ELF-1 (cell line): ENCODE measurements at regions not wholly inside any gene's neighbourhood (a gene's known extent, or its start where the extent isn't known, plus 50 kb on each side); places are given as distances from the start of the nearest gene placed in this dataset.

ENCODE experiments used
- DNase-seq: peaks from one replicate; pipeline ENCODE4 v3.0.0-alpha.2; 2016; ENCODE audit warnings: low read depth, low spot score

GRCh38 chr15:60093273-60094067 is 89.4 kb downstream of the FOXB1 start:
- no peak for DNase-seq

DNA sequence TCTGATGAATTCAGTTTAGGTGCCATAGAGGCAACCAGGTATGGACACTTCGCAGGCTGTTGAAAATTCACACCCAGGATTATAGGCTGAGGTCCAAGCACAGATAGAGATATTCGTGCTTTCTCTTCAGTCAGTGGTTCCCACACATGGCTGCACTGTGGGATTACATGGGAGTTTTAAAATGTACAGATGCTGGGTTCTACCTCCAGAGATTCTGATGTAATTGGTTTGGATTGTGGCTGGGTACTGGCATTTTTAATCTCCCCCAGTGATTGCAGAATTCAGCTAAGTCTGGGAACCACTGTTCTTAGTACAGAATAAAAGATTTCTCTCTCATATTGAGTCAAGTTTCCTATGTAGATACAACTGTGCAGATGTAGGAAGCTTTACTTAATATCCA is 91.6 kb downstream of the FOXB1 start:
- no peak for DNase-seq

DNA sequence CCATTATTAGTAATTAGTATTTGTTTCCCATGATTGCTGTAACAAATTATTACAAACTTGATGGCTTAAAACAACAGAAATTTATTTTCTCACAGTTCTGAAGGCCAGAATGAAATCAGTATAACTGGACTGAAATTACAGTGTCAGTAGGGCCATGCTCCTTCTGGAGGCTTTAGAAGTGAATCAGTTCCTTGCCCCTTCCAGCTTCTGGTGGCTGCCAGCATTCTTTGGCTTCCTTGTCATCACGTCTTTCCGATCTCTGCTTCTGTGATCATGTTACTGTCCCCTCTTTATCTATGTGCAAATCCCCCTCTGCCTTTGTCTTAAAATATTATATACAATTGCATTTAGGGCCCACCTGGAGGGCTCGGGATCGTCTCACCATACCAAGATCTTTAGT is 92.0 kb downstream of the FOXB1 start:
- no peak for DNase-seq

DNA sequence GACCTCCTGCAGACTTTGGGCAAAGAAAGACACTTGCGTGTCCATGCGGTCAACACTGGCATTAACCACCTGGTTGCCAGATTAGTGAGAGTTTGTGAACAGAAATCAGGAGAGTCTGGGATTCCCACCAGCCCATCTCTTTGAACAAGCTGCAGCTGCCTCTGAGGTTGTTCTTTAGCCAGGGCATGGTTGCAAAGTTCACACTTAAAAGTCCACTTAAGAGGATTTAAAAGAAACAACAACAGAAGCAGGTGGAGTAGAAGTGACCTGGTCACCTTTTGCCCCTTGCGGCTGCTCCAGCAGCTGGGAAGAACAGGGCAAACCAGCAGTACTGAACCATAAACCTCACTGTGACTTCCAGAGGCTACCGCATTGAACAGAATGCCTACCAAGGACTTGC is 97.3 kb downstream of the FOXB1 start:
- DNase-seq: peak; percentile 41

GRCh38 chr15:60102748-60103147 is 98.6 kb downstream of the FOXB1 start:
- DNase-seq: no peak

DNA sequence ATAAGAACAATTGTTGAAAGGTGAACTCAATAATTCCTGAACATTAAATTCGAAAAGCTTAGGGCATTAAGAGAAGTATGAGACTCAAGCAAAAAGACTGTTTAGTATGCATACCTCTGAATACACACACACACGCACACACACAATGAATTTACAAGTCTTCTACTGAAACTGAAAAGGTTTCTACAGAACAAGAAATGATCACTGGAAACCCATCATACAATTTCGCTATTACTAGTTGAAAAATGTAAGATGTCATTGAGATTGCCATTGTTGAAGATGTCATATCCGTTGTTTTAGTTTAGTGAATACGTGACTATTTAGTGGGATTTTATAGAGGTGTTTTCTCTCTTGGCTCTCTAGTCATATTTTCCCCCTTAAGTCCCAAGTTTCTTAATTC is 106.8 kb downstream of the FOXB1 start:
- no peak for DNase-seq

GRCh38 chr15:60115579-60116380 is 111.7 kb downstream of the FOXB1 start:
- DNase-seq: no peak

DNA sequence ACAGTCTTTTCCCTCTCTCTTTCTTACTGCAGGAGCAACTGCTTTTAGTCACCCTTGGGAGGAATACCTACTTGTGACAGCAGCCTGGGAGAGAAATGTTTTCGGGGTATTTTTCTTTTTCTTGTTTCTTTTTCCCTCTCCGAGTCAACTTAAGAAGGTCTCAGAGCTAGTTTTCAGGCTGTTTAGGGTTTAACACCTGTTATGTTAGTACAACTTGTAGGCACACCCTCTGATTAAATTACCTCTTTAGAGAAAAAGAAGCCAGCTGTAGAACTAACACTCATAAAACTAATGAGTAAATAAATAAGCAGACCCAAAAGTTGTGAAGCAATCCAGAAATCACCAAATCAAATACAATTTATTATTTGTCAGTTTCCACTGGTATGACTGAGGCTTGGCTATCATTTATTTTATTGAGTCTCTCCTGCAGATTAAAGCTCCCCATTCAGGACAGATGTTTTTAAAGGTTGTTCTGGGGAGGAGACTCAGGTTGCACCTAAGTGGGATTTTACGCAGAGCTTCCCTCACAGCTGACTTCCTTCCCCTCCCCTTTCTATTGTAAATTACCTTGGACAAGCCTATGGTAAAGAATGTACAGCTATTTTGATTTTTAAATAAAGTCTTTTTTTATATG is 112.5 kb downstream of the FOXB1 start:
- DNase-seq: no peak

- DNase-seq: peak; percentile 80
These were observed 114.0 kb downstream of the FOXB1 start for GRCh38 chr15:60118146-60118545.

DNA sequence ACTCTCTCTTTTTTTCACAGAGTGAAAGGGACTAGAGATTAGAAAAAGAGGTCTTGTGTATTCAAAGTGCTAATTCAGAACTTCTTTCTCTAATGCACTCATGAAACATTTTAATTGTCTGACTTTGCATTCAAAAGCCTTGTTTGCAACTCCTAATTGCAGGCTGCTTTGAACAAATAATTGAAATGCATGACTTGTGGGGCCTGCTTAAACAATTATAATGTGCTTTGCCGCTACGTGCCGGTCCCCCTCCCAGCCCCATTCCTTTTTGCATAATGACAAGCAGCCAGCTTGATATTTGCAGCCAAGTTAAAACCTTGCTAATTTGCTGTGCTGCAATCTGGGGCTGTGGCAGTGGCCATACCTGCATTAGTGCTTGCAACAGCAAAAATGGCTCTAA is 114.5 kb downstream of the FOXB1 start:
- DNase-seq: no peak

DNA sequence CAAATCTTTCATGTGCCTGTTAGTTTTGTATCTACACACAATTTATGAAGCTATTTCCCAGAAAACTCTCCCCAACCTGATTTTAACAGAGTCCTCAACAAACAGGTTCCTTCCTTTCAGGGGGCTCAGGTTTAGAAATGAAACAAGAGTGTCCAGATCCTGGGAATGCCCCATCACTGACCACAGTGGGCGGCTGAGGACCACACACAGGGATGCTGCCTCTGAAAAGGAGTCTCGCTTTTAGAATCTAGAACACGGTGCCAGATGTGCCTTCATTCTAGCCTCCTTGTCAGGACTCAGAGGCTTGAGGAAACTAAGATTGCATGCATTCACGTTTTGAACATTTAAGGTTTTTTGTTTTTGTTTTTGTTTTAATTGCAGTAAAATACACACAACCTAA is 115.0 kb downstream of the FOXB1 start:
- DNase-seq: no peak

DNA sequence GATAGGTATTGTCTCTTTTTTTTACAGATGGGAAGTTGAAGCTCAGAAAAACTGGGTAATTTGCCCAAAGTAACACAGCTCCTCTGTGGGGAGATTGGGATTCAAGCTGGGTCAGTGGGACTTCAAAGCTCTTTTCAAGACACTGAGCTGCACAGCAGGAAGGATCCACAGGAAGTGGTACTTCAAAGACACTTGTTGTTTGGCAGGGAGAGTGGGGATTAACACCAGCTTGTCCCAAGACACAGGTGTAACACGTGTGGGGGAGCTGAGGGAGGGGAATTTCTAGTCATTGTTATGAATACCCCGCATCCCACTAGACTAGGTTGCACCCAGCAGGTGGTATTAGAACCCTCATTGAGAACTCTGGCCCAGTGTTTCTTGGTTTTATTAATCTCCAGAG is 116.0 kb downstream of the FOXB1 start:
- DNase-seq: peak; percentile 53

GRCh38 chr15:60121845-60122244 is 117.7 kb downstream of the FOXB1 start:
- no peak for DNase-seq

GRCh38 chr15:60122691-60123090 is 118.6 kb downstream of the FOXB1 start:
- no peak for DNase-seq

DNA sequence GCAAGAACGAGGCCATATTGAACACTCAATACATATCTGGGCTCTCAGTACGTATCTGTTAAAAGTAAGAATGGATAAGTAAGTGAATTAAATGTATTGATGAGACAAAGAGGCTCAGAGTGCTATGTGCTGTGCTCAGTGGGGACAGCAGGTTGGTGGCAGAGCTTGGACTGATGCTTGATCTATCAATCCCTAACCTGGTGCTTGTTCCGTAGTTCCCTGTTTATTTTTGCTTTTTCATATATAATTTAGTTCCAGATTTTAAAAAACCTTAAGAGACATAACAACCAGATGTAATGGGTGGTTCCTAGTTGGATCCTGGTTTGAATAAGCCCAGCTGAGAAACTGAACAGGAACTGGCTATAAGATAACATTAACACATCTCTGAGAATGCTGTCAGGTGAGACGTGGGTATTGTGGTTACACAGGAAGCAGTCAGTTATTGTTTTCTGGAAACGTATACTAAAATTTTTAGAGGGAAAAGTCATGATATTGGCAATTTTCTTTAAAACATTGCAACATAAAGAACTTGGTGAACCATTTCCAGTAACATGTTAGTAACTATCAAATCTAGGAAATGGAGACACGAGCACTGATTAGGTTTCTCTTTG is 120.5 kb downstream of the FOXB1 start:
- DNase-seq: no peak

- DNase-seq: no peak
These were observed 121.2 kb downstream of the FOXB1 start for GRCh38 chr15:60125334-60125733.

DNA sequence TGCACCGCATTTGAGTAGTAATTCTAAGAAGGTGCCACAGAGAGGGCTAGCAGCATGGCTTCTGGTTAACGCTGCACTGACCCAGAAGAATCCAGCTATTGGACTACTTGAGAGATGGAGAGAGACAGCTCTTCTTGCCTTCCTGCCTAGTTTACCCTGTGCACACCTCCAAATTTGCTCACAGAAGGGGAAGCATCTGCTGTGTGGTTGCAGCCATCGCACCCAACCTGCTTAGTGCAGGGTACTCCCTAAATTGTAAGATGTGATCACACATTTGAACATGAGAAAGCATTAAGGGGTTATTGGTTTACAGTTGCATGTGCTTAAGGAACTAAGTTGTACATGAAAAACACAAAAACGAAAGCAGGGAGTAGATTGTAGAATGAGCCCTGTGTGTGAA is 122.1 kb downstream of the FOXB1 start:
- DNase-seq: no peak

GRCh38 chr15:60126661-60127060 is 122.5 kb downstream of the FOXB1 start:
- DNase-seq: no peak

GRCh38 chr15:60128000-60128376 is 123.9 kb downstream of the FOXB1 start:
- peak; percentile 18 for DNase-seq

GRCh38 chr15:60128710-60129109 is 124.6 kb downstream of the FOXB1 start:
- DNase-seq: no peak

- DNase-seq: no peak
These were observed 126.3 kb downstream of the FOXB1 start for GRCh38 chr15:60130398-60130797.

DNA sequence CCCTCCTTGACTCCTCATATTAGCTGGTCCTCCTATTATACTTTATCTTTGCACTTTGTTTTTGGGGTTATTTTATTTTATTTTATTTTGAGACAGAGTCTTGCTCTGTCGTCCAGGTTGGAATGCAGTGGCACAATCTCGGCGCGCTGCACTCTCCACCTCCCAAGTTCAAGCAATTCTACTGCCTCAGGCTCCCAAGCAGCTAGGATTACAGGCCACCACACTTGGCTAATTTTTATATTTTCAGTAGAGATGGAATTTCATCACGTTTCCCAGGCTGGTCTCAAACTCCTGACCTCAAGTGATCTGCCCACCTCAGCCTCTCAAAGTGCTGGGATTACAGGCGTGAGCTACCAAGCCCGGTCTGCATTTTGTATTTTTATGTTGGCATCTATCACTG is 126.7 kb downstream of the FOXB1 start:
- no peak for DNase-seq
